SK-N-MC (cell line): ENCODE measurements at regions not wholly inside any gene's neighbourhood (a gene's known extent, or its start where the extent isn't known, plus 50 kb on each side); places are given as distances from the start of the nearest gene placed in this dataset.

Source experiments
- DNase-seq: peaks from one replicate; pipeline ENCODE4 v3.0.0-alpha.2; 2011; ENCODE audit warnings: low read depth, low spot score
- H3K27ac ChIP-seq: fragments of 200-600 bp; sonication (generic); 2 replicates; pipeline ENCODE4 v1.5.1; 2016; ENCODE audit warnings: mixed run types
- H3K36me3 ChIP-seq: fragments of 200-600 bp; sonication (generic); 2 replicates; pipeline ENCODE4 v1.6.1; 2017; ENCODE audit warnings: antibody characterized with exemption, low read length, mixed read lengths; ENCODE audit not compliant: insufficient read depth
- H3K4me3 ChIP-seq: fragments of 200-600 bp; sonication (generic); 2 replicates; pipeline ENCODE4 v1.5.1; 2016
- H3K9ac ChIP-seq: fragments of 200-600 bp; sonication (generic); 2 replicates; pipeline ENCODE4 v1.8.0; 2017; ENCODE audit warnings: mixed run types, mixed read lengths; ENCODE audit not compliant: insufficient read length
- H3K9me3 ChIP-seq: fragments of 200-600 bp; sonication (generic); 2 replicates; pipeline ENCODE4 v1.6.1; 2017; ENCODE audit warnings: low read depth, mild to moderate bottlenecking, antibody characterized with exemption, low read length, moderate library complexity, mixed read lengths
- EZH2 ChIP-seq: fragments of 200-600 bp; sonication (generic); IDR thresholded peaks from one replicate; pipeline ENCODE4 v1.6.1; 2017; ENCODE audit warnings: antibody characterized with exemption
- FOXP2 ChIP-seq: optimal IDR thresholded peaks from 2 replicates; pipeline ENCODE3; 2011; ENCODE audit warnings: mild to moderate bottlenecking, moderate library complexity; ENCODE audit not compliant: insufficient read depth; ENCODE audit errors: extremely low read length, control extremely low read depth
- POLR2AphosphoS5 ChIP-seq: IDR thresholded peaks from 2 replicates; pipeline ENCODE4 v1.6.1; 2012; ENCODE audit warnings: mild to moderate bottlenecking, low read depth, low read length, borderline replicate concordance

DNA sequence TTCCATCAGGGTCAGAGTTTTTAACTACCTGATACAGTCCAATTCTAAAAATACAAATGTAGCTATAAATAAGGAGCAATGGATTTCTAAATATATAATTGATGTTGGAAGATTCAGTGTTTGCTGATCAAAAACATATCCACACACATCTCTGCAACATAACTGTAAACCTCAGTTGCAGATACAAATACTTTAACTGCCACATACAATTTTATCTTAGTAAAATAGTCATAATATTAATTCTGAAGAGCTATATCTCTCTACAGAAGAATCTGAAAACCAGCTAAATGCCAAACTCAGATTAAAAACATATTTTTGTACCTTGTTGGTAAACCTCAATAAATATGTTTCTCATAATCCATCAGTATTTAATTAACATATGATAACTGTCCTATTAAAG is 674.3 kb upstream of the INTU start:
- H3K27ac ChIP-seq = peak overlapping the region; percentile 96
- H3K4me3 ChIP-seq = peak overlapping the region; percentile 77; the same call in 1 of the 2 replicates
- H3K36me3 ChIP-seq = no peaks in the 10 kb centered on the region
- peak overlapping the region; percentile 69 for H3K9ac ChIP-seq
- no peaks in the 10 kb centered on the region for H3K9me3 ChIP-seq
- no peak for DNase-seq
- no peak for TF ChIP-seq EZH2
- no peak for TF ChIP-seq POLR2AphosphoS5
- no peak for TF ChIP-seq FOXP2

DNA sequence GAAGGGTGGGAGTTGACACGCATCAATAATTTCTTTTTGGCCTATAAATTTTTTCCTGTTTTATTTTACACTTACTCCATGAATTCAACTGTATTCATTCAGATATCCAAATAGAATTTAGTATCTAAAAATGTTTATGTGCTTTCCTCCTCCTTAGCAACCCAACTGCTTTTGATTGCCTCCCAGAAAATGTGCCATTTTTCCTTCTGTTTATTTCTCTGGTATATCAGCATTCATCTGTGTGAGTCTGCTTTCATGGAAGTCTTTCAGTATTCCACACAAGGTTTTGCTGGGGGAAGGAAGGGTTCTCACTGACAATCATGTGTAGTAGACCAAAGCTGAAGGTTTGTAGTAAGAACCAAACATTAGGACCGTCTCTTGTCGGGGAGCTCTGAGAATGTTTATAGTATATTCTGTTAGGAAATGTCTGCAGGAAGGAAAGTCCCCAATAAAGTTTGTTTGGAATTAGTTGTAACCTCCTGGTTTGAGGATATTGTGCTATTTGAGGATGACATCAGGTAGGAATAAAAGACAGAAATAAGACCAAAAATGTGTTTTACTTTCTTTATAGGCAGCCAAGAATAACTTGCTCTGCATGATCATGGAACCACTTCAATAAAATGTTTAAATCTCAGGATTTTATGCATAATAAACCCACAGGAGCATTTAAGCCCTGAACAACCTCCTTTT is 673.6 kb upstream of the INTU start:
- Histone ChIP-seq H3K9me3 (no peaks in the 10 kb centered on the region), H3K9ac (peak overlapping the region; percentile 69), H3K36me3 (no peaks in the 10 kb centered on the region), H3K4me3 (peak overlapping the region; percentile 77), H3K27ac (peak overlapping the region; percentile 96)
- no peak for DNase-seq
- TF ChIP-seq FOXP2 (no peak), POLR2AphosphoS5 (no peak), EZH2 (no peak)

DNA sequence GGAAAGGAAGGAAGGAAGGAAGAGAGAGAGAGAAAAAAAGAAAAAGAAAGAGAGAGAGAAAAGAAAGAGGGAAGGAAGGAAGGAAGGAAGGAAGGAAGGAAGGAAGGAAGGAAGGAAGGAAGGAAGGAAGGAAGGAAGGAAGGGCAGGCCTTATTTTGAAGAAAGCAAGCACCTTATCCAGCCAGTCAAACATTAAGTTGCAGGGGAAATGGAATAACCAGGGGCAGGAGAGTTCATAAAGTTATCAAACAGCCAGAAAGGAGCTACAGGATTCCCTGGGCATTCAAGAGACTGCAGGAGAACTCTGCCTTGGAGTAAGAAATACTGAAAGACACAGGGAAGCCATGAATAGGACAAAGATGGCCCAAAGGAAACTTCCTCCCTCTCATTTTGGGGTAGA is 672.0 kb upstream of the INTU start:
- Histone ChIP-seq H3K36me3 (no peaks in the 10 kb centered on the region), H3K4me3 (no peak overlapping the region), H3K27ac (peak overlapping the region; percentile 96), H3K9ac (peak overlapping the region; percentile 53), H3K9me3 (no peaks in the 10 kb centered on the region)
- TF ChIP-seq EZH2 = no peak
- peak; percentile 55; the same call in 1 of the 2 replicates for TF ChIP-seq POLR2AphosphoS5
- DNase-seq = peak; percentile 84

DNA sequence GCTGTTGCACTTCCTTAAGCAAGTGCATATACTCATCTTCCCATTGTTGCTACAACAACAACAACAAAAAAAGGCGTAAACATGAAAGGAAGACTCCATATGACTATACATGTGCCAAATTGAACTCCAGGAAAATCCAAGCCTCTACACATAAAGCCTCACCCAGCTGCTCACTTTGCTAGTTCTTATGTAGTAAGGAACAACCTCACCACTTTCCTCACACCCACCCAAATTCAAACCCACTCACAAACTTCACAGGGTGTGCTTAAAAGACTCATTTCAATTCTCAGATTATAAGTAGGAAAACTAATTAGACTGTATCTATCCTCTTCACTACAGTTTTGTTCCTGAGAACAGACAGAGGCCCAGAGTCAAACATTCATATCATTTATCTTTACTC is 671.1 kb upstream of the INTU start:
- no peak overlapping the region for H3K4me3 ChIP-seq
- TF ChIP-seq EZH2 (no peak), FOXP2 (no peak), POLR2AphosphoS5 (no peak)
- no peaks in the 10 kb centered on the region for H3K9me3 ChIP-seq
- peak overlapping the region; percentile 40 for H3K9ac ChIP-seq
- H3K36me3 ChIP-seq = no peaks in the 10 kb centered on the region
- peak overlapping the region; percentile 96 for H3K27ac ChIP-seq
- no peak for DNase-seq

DNA sequence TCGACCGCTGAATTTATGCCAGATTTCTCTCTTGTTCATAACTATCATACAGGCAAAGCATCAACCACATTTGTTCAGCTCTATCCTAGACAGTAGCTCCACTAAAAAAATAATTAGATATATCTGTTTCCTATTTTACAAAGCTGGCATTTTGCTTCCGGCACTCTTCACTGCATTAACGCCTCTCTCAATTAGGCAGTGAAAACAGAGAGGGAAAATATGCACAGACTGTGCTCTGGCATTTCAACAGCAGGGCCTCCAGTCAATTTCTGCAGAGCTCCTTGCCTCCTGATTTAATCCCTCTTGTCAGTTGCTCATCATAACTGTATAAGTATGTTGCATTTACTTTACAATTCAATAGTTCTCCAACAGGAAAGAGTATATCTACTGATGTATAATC is 666.9 kb upstream of the INTU start:
- no peaks in the 10 kb centered on the region for H3K9me3 ChIP-seq
- peak; percentile 86 for DNase-seq
- H3K4me3 ChIP-seq = peak overlapping the region; percentile 56
- no peak overlapping the region for H3K9ac ChIP-seq
- no peaks in the 10 kb centered on the region for H3K36me3 ChIP-seq
- H3K27ac ChIP-seq = peak overlapping the region; percentile 92
- TF ChIP-seq POLR2AphosphoS5 = peak; percentile 53; the same call in 1 of the 2 replicates
- peak; percentile 76 for TF ChIP-seq FOXP2
- TF ChIP-seq EZH2 = no peak

DNA sequence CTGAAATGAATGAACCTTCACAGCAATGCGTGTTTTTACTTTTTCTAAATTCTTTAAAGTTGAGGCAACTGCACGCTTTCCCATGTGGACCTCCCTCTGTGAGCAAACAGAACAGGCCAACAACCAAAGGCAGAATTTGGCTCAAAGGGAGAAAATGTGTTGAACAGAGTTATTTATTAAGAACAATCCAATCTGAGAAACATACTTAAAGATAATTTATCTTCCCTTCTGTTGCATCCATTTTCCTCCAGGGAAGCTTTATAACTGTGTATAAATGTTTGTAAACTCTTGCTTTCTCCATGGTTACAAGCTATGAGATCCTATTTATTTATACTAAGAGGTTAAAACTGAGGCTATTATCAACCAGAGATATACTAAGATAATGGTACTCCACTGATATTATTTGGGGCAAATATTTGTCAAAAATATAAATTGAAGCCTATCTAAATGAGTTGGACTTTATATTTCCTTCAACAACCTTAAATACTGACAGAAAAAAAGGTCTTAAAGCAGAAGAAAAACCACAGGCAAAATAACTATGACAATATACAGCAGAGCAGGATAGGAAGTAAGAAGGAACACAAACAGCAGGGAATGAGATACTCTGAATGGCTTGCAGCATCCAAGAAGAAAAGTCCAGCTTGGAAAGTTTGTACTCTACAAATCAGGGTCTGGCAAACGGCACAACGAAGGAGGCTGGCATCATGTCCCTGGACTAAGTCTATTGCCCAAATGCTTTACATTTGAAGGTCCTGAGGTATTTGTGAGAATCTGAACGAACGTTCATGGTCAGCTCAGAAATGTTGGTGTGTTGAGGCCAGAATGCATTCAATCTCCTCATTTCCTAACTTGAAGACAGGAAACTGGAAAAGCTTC is 663.2 kb upstream of the INTU start:
- TF ChIP-seq EZH2 = no peak
- TF ChIP-seq FOXP2 = no peak
- no peak for TF ChIP-seq POLR2AphosphoS5
- Histone ChIP-seq H3K36me3 (no peaks in the 10 kb centered on the region), H3K4me3 (peak overlapping the region; percentile 24), H3K27ac (peak overlapping the region; percentile 96), H3K9me3 (no peaks in the 10 kb centered on the region), H3K9ac (peak overlapping the region; percentile 43)
- DNase-seq = no peak

DNA sequence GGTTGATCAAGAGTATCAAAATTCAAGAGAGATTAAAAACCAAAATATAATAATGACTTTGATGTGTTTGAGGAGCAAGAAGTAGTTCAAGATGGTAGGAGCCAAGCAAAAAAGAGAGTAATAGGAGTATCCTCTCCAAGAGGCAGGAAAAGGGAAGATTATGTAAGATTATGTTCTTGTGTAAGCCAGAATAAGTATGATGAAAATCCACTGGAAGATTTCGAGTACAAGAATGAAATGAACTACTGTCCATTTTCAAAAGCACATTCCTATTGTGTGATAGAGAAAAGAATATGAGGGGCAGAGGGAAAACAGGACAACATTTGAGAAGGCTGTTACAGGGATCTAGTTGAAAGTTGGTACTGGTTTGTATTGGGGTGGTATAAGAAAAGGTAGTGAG is 659.6 kb upstream of the INTU start:
- TF ChIP-seq POLR2AphosphoS5 = no peak
- no peak for TF ChIP-seq EZH2
- TF ChIP-seq FOXP2 = no peak
- H3K36me3 ChIP-seq = no peaks in the 10 kb centered on the region
- H3K27ac ChIP-seq = no peak overlapping the region
- no peak overlapping the region for H3K9ac ChIP-seq
- no peak overlapping the region for H3K4me3 ChIP-seq
- no peaks in the 10 kb centered on the region for H3K9me3 ChIP-seq
- DNase-seq = no peak

DNA sequence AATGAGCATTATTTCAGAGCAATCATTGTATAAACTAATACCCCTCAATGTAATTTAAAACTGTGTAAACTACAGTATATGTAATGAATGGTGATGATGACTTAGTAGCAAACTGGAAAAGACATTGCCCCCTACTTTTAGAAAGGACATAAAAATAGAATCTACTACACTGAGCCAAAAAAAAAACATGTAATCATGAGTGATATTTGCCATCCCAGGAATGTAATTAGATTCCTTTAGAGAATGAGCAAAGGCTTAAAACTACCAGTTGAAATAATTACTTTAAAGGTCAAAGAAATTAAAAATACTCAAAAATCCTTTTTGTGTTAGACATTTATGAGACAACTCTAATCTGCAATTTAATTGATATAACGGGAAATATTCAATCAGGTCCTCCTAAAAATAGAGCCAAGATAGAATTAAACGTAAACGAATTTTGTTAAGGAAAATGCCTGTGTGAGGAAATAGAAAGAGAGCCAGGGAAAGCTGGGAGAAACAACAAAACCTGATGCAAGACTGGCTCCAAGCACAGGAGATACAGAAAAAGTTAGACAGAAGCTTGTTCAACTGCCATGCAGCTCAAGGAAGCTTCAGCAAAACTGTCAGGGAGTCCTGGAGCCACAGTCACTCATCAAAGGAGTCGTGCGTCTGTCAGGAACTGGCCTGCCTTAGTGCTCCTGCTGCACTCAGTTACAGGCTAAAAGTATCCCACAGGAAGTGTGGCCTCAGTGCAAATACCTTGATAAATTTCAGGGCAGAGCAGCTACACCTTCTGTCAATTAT is 655.7 kb upstream of the INTU start:
- no peak for DNase-seq
- TF ChIP-seq EZH2 (no peak), POLR2AphosphoS5 (no peak), FOXP2 (no peak)
- Histone ChIP-seq H3K36me3 (no peaks in the 10 kb centered on the region), H3K9ac (no peak overlapping the region), H3K9me3 (no peaks in the 10 kb centered on the region; the same call in 1 of the 2 replicates), H3K4me3 (no peak overlapping the region), H3K27ac (peak overlapping the region; percentile 67)
